ENCODE measurements at regions not wholly inside any gene's neighbourhood (a gene's known extent, or its start where the extent isn't known, plus 50 kb on each side); places are given as distances from the start of the nearest gene placed in this dataset.

- TF ChIP-seq CTCF (IDR thresholded peaks at IDR 0.05; ENCODE audit: unreplicated experiment): no peak
- Mint-ChIP-seq H3K36me3 (ENCODE audit: insufficient read depth, unreplicated experiment) (no peaks in the 10 kb centered on the region), H3K9me3 (ENCODE audit: unreplicated experiment) (no peaks in the 10 kb centered on the region), H3K4me1 (ENCODE audit: insufficient read depth, unreplicated experiment) (no peaks in the 10 kb centered on the region), H3K4me3 (ENCODE audit: unreplicated experiment) (no peak overlapping the region), H3K27ac (ENCODE audit: low read depth, unreplicated experiment) (no peak overlapping the region), H3K27me3 (ENCODE audit: insufficient read depth, unreplicated experiment) (no peaks in the 10 kb centered on the region)
- intact Hi-C loops (cut with micrococcal nuclease): no loop called here
- POLR2A ChIA-PET: no interaction called here
- no peak for DNase-seq (ENCODE audit: unreplicated experiment)
- CTCF ChIA-PET: interaction anchor here (0.6 to 0.9 kb wide), 2 partner anchors 35 to 537 kb away, joined by 3 read pairs; no protein-coding TSS in a partner anchor
- no TSS peak for BruUV-seq (replicated peaks)
Measured at GRCh38 chr5:104367978-104368377, 805.4 kb upstream of the NUDT12 start.

GRCh38 chr5:104363567-104363966 lies 801.0 kb upstream of the NUDT12 start:
- Mint-ChIP-seq H3K9me3 (ENCODE audit: unreplicated experiment) (no peaks in the 10 kb centered on the region), H3K4me3 (ENCODE audit: unreplicated experiment) (no peak overlapping the region), H3K27ac (ENCODE audit: low read depth, unreplicated experiment) (no peak overlapping the region), H3K4me1 (ENCODE audit: insufficient read depth, unreplicated experiment) (no peaks in the 10 kb centered on the region), H3K27me3 (ENCODE audit: insufficient read depth, unreplicated experiment) (no peaks in the 10 kb centered on the region), H3K36me3 (ENCODE audit: insufficient read depth, unreplicated experiment) (no peaks in the 10 kb centered on the region)
- TF ChIP-seq CTCF (IDR thresholded peaks at IDR 0.05; ENCODE audit: unreplicated experiment): no peak
- POLR2A ChIA-PET: no interaction called here
- DNase-seq (ENCODE audit: unreplicated experiment): no peak
- intact Hi-C loops (cut with micrococcal nuclease): no loop called here
- CTCF ChIA-PET: interaction anchor here (1.0 kb wide), 1 partner anchor 14 kb away, joined by 4 read pairs; no protein-coding TSS in a partner anchor
- BruUV-seq (replicated peaks): no TSS peak

GRCh38 chr5:104361932-104362331 lies 799.3 kb upstream of the NUDT12 start:
- intact Hi-C loops (cut with micrococcal nuclease): no loop called here
- Mint-ChIP-seq H3K36me3 (ENCODE audit: insufficient read depth, unreplicated experiment) (no peaks in the 10 kb centered on the region), H3K4me1 (ENCODE audit: insufficient read depth, unreplicated experiment) (no peaks in the 10 kb centered on the region), H3K9me3 (ENCODE audit: unreplicated experiment) (no peaks in the 10 kb centered on the region), H3K27me3 (ENCODE audit: insufficient read depth, unreplicated experiment) (no peaks in the 10 kb centered on the region), H3K27ac (ENCODE audit: low read depth, unreplicated experiment) (no peak overlapping the region), H3K4me3 (ENCODE audit: unreplicated experiment) (no peak overlapping the region)
- DNase-seq (ENCODE audit: unreplicated experiment): no peak
- no TSS peak for BruUV-seq (replicated peaks)
- CTCF ChIA-PET: interaction anchor here (0.8 to 2.0 kb wide), 3 partner anchors 8 to 51 kb away, joined by 3 to 5 read pairs (median 4); no protein-coding TSS in a partner anchor
- TF ChIP-seq CTCF (IDR thresholded peaks at IDR 0.05; ENCODE audit: unreplicated experiment): no peak
- POLR2A ChIA-PET: no interaction called here

- Mint-ChIP-seq H3K36me3 (ENCODE audit: insufficient read depth, unreplicated experiment) (no peaks in the 10 kb centered on the region), H3K27ac (ENCODE audit: low read depth, unreplicated experiment) (no peak overlapping the region)
Measured at GRCh38 chr5:104355350-104355749, 792.8 kb upstream of the NUDT12 start.

More at GRCh38 chr5:104355350-104355749, 792.8 kb upstream of the NUDT12 start:
- Mint-ChIP-seq H3K27me3 (ENCODE audit: insufficient read depth, unreplicated experiment) (no peaks in the 10 kb centered on the region), H3K4me1 (ENCODE audit: insufficient read depth, unreplicated experiment) (peaks cover 6% of the 10 kb centered on the region), H3K9me3 (ENCODE audit: unreplicated experiment) (no peaks in the 10 kb centered on the region), H3K4me3 (ENCODE audit: unreplicated experiment) (no peak overlapping the region)
- POLR2A ChIA-PET: no interaction called here
- CTCF ChIA-PET: no interaction called here
- intact Hi-C loops (cut with micrococcal nuclease): no loop called here
- TF ChIP-seq CTCF (IDR thresholded peaks at IDR 0.05; ENCODE audit: unreplicated experiment): no peak
- DNase-seq (ENCODE audit: unreplicated experiment): no peak
- no TSS peak for BruUV-seq (replicated peaks)

Data from MCF 10A (cell line).